ENCODE measurements at regions not wholly inside any gene's neighbourhood (a gene's known extent, or its start where the extent isn't known, plus 50 kb on each side); places are given as distances from the start of the nearest gene placed in this dataset.

DNA sequence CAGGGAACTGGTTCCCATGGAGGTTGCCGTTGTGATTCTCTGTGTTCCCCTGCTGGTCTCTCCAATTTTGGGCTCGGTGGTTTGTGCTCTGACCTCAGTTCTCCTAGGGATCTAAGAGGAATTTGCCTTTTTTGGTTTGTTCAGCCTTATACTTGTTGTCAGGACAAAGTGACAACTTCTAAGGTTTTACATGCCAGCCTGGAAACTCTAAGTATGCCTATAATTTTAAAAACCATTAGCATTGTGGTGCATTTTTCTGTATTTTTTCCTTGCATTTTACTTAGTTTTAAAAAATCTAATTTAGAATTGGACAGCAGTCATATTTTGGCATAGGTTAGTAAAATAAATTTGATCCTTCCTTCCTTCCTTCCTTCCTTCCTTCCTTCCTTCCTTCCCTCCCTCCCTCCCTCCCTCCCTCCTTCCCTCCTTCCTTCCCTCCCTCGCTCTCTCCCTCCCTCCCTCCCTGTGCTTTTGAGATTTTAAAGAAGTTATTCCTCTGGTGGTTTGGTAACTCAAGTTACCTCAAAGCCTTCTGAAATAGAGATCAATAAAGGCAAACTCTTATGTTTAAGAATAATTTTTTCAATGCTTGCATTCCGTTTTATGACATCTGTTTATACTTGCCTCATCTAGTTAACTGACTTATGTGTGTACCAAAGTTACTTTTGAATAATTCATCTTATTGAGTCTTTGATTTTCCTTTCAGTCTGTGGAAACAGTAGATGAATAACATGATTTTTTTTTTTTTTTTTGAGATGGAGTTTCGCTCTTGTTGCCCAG lies 141.3 kb upstream of the RGS17 start:
- Mint-ChIP-seq H3K4me1 (peaks cover 2% of the 10 kb centered on the region), H3K27me3 (ENCODE audit: insufficient read depth, low read depth) (no peaks in the 10 kb centered on the region), H3K4me3 (no peak overlapping the region), H3K27ac (no peak overlapping the region), H3K9me3 (no peaks in the 10 kb centered on the region), H3K36me3 (no peaks in the 10 kb centered on the region)
- no peaks in the 10 kb centered on the region for H3K9me3 ChIP-seq (ENCODE audit: low read depth)
- H3K27me3 ChIP-seq = no peaks in the 10 kb centered on the region
- peak overlapping the region; percentile 65 for H2AFZ ChIP-seq (replicated peaks)
- no peak overlapping the region for H3K9ac ChIP-seq
- DNase-seq (ENCODE audit: low spot score) = no peak
- H3K4me2 ChIP-seq = peak overlapping the region; percentile 8
- peaks cover 6% of the 10 kb centered on the region for H3F3A ChIP-seq (ENCODE audit: low read depth)
- H4K20me1 ChIP-seq (ENCODE audit: low read depth) = no peaks in the 10 kb centered on the region
- no peak overlapping the region for H3K27ac ChIP-seq
- TF ChIP-seq EZH2phosphoT487 (IDR thresholded peaks at IDR 0.05) (no peak), EZH2 (IDR thresholded peaks at IDR 0.05) (no peak)
- TF ChIP-seq, protein P1, sequence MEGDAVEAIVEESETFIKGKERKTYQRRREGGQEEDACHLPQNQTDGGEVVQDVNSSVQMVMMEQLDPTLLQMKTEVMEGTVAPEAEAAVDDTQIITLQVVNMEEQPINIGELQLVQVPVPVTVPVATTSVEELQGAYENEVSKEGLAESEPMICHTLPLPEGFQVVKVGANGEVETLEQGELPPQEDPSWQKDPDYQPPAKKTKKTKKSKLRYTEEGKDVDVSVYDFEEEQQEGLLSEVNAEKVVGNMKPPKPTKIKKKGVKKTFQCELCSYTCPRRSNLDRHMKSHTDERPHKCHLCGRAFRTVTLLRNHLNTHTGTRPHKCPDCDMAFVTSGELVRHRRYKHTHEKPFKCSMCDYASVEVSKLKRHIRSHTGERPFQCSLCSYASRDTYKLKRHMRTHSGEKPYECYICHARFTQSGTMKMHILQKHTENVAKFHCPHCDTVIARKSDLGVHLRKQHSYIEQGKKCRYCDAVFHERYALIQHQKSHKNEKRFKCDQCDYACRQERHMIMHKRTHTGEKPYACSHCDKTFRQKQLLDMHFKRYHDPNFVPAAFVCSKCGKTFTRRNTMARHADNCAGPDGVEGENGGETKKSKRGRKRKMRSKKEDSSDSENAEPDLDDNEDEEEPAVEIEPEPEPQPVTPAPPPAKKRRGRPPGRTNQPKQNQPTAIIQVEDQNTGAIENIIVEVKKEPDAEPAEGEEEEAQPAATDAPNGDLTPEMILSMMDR (IDR thresholded peaks at IDR 0.05) = no peak
- peaks cover 12% of the 10 kb centered on the region for H3K4me1 ChIP-seq
- no peaks in the 10 kb centered on the region for H3K36me3 ChIP-seq
- H3K79me2 ChIP-seq (ENCODE audit: low read depth) = no peaks in the 10 kb centered on the region
- no peak overlapping the region for H3K4me3 ChIP-seq

DNA sequence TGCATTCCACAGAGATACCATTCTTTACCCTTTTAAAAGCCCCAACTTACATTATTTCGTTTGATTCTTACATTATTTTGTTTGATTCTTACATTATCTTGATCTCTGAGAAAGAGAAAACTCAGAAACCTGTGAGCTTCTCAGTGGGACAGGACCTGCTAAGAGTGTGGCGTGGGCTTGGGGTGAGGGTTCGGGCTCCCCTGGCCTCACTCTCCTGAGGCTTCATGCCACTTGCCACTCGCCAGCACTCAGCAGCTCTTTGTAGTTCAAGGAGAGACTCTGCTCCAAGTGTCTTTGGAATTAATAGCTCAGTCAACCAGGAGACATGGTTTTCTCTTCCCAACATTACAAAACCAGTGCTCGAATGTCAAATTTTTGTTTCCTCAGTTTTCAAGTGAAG lies 132.4 kb upstream of the RGS17 start:
- Histone ChIP-seq H4K20me1 (ENCODE audit: low read depth) (no peaks in the 10 kb centered on the region), H2AFZ (replicated peaks) (peak overlapping the region; percentile 29), H3K36me3 (no peaks in the 10 kb centered on the region), H3K79me2 (ENCODE audit: low read depth) (no peaks in the 10 kb centered on the region), H3K4me1 (peaks cover 3% of the 10 kb centered on the region), H3K27ac (no peak overlapping the region), H3K9me3 (ENCODE audit: low read depth) (no peaks in the 10 kb centered on the region), H3F3A (ENCODE audit: low read depth) (no peaks in the 10 kb centered on the region), H3K4me3 (no peak overlapping the region), H3K27me3 (no peaks in the 10 kb centered on the region), H3K9ac (no peak overlapping the region), H3K4me2 (no peak overlapping the region)
- peaks cover 2% of the 10 kb centered on the region for H3K9me3 Mint-ChIP-seq
- no peaks in the 10 kb centered on the region for H3K36me3 Mint-ChIP-seq
- H3K27me3 Mint-ChIP-seq (ENCODE audit: insufficient read depth, low read depth) = no peaks in the 10 kb centered on the region
- TF ChIP-seq, protein P1 (IDR thresholded peaks at IDR 0.05) = no peak
- no peaks in the 10 kb centered on the region for H3K4me1 Mint-ChIP-seq
- no peak for DNase-seq (ENCODE audit: low spot score)
- no peak overlapping the region for H3K27ac Mint-ChIP-seq
- no peak overlapping the region for H3K4me3 Mint-ChIP-seq

GRCh38 chr6:153251326-153251725 lies 120.2 kb upstream of the RGS17 start:
- H3K4me3 Mint-ChIP-seq = no peak overlapping the region
- no peaks in the 10 kb centered on the region for H4K20me1 ChIP-seq (ENCODE audit: low read depth)
- no peak overlapping the region for H2AFZ ChIP-seq (replicated peaks)
- H3K36me3 ChIP-seq = no peaks in the 10 kb centered on the region
- no peaks in the 10 kb centered on the region for H3K9me3 Mint-ChIP-seq
- H3F3A ChIP-seq (ENCODE audit: low read depth) = no peaks in the 10 kb centered on the region
- no peak overlapping the region for H3K4me3 ChIP-seq
- no peak overlapping the region for H3K27ac ChIP-seq
- H3K4me1 ChIP-seq = no peaks in the 10 kb centered on the region
- DNase-seq (ENCODE audit: low spot score) = no peak
- no peaks in the 10 kb centered on the region for H3K79me2 ChIP-seq (ENCODE audit: low read depth)
- no peaks in the 10 kb centered on the region for H3K4me1 Mint-ChIP-seq
- no peak overlapping the region for H3K4me2 ChIP-seq
- H3K9ac ChIP-seq = no peak overlapping the region
- no peaks in the 10 kb centered on the region for H3K27me3 ChIP-seq
- H3K27ac Mint-ChIP-seq = no peak overlapping the region
- TF ChIP-seq EZH2 (IDR thresholded peaks at IDR 0.05) (no peak), EZH2phosphoT487 (IDR thresholded peaks at IDR 0.05) (no peak)
- TF ChIP-seq, protein P1 (IDR thresholded peaks at IDR 0.05) = no peak
- H3K9me3 ChIP-seq (ENCODE audit: low read depth) = no peaks in the 10 kb centered on the region
- H3K27me3 Mint-ChIP-seq (ENCODE audit: insufficient read depth, low read depth) = no peaks in the 10 kb centered on the region
- no peaks in the 10 kb centered on the region for H3K36me3 Mint-ChIP-seq

All from neural progenitor cell (in vitro differentiated cells).